GM12892 (cell line): ENCODE measurements at regions not wholly inside any gene's neighbourhood (a gene's known extent, or its start where the extent isn't known, plus 50 kb on each side); places are given as distances from the start of the nearest gene placed in this dataset.

ENCODE experiments used
- POLR2A ChIP-seq: IDR thresholded peaks from 2 replicates; pipeline ENCODE4 v1.6.1; 2011; ENCODE audit warnings: low read depth, low read length, control low read depth
- TAF1 ChIP-seq: IDR thresholded peaks from 2 replicates; pipeline ENCODE4 v1.6.1; 2011; ENCODE audit warnings: low read depth, mild to moderate bottlenecking, control low read depth, low read length, borderline replicate concordance

DNA sequence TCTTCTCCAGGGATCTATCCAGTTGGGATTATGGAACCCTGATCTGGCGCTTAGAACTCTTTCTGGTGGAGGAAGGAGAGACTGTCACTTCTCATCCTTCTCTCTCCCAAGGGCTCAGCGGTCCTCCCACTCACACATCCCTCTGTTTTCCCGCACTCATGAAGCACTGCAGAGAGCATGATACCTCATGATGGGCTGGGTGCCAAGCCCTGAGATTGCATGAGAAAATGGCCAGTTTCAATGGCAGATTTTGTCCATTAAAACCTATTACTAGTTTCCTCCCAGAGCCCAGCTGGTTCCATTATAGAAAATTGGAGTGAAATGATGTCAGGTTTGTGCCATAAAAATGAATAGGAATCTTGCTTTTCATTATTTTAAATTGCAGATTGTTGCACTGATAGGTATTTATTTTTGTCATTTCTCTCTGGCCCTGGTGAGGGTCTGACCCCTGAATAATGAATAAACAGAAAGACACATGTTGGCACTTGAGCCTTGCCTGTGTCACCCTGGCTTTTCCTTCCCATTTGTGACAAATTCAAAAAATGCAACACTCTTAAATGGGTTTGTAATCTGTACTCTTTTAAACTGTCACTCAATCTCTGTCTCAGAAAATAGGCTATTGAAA is 1151.1 kb downstream of the TYW1 start:
- TF ChIP-seq TAF1 (no peak), POLR2A (no peak)
